GM19023 (cell line): ENCODE measurements at regions not wholly inside any gene's neighbourhood (a gene's known extent, or its start where the extent isn't known, plus 50 kb on each side); places are given as distances from the start of the nearest gene placed in this dataset.
A peak's percentile ranks its signal among the peaks of the same experiment; 100 is the strongest.
"Not testable (repeated sequence)": the region's sequence is repeated elsewhere in the genome, so short reads cannot be mapped to it uniquely, and the experiment has no call there.

Experiments used
- ATAC-seq: cut with Tn5 transposase; IDR thresholded peaks from one replicate; pipeline ENCODE4 v1.9.1; 2021; ENCODE audit warnings: mild to moderate bottlenecking, moderate library complexity; ENCODE audit not compliant: unreplicated experiment

DNA sequence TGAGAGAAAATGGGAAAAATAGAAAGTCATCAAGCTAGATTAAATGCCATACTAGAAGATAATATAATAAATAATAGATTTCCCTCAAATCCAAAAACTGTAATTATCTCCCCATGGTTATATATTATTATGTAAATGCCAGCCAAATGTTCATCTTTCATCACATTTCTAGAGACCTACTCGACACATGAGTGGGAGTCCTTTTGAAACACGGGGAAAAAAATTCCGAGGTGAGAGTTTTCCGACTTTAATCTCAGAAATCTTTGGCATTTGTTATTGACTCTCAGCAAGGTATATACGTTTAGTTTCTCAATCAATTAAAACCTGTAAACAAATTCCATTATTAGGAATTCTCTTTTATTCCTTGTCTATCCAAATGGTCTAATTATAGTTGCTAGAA lies 465.4 kb upstream of the SMIM31 start:
- no peak for ATAC-seq

DNA sequence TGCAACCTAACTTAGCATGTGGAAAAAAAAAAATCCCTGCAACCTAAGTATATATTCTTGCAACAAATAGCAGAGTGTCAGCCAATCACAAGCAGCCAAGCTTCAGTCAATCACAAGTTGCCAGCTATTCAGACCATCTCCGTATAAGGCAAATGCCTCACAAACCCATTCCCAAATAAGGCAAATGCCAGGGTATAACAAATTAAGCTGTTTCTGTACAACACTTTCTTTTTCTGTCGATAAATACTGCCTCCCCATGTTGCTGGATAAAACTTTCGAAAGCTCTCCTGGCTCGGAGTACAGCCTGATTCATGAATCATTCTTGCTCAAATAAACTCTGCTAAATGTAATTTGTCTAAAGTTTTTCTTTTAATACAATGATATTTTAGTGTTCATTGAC lies 460.7 kb upstream of the SMIM31 start:
- ATAC-seq, result no peak

DNA sequence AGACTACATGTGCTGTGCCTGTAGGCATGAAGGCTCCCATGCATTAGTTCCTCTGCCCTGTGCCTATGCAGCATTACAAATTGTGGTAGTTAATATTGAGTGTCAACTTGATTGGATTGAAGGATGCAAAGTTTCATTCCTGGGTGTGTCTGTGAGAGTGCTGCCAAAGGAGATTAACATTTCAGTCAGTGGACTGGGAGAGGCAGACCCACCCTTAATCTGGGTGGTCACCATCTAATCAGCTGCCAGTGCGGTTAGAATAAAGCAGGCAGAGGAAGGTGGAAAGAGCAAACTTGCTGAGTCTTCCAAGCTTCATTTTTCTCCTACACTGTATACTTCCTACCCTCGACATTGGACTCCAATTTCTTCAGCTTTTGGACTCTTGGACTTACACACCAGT lies 460.2 kb upstream of the SMIM31 start:
- no peak for ATAC-seq

DNA sequence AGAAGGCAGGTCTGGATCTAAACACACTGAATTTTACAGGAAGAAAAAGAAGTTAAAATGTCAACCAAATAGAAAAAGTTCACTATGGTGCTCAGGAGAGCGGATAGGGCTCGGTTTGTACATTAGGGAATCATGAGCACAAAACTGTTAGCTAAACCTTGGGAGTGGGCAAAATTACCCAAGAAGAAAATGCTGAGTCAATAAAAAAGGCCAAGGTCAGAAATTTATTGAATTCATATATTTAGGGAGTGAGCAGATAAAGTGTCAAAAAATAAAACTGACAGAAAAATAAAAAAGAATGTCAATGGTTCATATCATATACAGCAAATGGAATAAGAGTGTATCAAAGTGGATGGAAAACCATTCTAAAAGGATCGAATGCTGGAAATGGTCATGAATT lies 452.5 kb upstream of the SMIM31 start:
- no peak for ATAC-seq

DNA sequence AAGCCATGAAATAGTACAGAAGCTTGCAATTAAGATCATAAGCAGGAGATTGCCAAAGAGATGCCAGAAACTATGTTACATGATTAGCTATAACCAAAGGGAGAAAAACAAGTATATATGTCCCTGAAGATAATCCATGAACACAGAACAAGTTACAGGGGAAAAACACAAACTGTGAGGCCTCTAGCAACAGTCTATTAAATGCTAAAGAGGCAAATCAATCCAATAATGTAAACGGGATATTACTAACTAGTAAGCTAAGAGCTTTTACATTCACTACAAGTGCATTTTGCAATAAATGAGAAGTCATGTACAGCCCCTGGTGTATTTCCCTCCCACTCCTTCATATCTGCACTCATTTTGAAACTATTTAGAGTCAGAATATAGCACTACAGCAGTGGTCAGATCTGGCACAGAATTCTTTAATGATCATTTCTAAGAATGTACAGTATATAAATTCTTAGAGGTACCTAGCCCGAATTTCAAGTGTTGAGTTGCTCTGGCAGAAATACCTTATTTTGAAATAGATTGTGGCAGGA lies 449.8 kb upstream of the SMIM31 start:
- peak; percentile 83 for ATAC-seq

DNA sequence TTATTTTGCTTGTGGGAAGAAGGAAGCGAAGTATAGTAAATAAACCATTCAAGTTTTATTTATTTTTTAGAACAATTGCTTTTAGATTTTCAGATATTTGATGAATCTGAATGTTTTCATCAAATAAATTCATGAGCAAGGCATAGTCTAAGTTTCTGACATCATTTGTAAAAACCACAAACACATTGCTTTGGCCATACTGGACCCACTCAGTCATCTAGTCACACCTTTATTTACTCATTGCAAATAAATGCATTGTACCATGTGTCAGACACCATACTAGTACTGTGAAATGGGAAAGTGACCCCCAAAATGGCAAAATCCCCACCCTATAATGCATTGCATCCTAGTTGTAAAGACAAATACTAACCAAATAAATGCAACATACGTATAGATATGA lies 449.1 kb upstream of the SMIM31 start:
- no peak for ATAC-seq

DNA sequence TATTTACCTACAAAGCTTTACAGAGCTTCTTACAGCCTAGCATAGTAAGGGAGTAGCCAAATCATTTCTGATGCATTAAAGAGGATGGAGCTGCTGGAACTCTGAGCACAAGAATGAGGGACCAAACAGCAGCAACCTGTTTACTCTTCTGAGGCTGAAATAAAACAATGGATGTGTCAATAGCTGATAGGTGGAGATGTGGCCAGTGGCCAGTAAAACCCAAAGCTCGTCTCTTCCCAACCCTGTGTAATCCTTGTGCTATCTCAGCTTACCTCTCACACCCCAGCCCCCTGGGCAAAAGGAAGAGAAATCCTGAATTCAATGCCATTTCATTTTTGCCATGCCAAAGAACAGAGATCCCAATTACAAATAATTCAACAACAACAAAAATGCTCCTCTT lies 446.7 kb upstream of the SMIM31 start:
- ATAC-seq, result no peak

DNA sequence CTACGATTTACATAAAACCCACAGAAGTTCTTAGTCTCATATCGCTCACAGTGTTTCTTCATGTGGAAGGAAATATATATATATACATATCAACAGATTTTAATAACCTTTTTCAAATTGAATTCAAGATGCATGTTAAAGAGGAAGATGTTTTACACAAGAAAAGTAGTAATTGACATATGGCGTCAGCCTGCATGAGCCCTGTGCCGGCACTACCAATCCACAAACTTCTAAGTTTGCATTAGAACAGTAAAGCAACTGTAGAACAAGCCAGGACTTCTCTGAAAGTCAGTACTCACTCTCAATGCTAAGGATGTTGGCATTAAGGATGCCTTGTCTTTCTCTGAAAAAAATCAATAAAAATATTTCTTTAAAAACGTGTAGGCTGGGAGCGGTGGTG lies 441.3 kb upstream of the SMIM31 start:
- no peak for ATAC-seq

DNA sequence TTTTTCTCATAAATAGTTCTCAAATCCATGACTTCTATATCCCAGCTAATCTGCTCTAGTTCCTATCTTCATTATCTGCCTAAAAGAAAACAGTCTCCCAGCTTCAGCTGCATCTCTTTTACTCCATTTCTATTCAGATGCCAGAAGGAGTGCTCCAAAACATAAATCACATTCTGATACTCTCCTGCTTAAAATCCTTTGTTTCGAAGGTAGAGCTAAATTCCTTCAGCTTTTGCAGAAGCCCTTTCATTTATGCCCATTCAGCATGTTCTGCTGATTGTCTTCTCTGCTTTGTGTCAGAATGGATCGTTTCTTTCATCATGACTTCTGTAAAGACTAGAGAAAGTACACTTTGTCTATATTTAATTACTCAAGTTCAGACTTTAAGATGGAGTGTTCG lies 440.1 kb upstream of the SMIM31 start:
- ATAC-seq, result no peak

DNA sequence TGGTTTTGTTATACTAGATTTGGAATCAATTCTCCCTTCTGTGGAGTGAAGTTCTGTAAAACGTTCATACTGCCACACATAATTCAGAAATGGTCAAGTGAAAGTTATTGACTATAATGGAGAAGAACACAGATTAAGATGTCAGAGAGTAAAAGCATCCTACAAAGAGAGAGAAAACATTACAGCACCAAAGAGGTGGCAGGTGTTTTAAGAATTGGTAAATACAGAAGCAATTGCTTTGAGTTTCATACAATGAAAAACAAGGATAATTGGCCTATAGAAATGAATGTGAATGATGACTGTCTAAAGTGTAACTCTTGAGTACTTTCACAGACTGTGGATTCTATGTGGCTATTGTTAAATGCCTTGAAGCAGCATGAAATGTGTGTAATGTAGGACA lies 435.6 kb upstream of the SMIM31 start:
- ATAC-seq, result no peak

DNA sequence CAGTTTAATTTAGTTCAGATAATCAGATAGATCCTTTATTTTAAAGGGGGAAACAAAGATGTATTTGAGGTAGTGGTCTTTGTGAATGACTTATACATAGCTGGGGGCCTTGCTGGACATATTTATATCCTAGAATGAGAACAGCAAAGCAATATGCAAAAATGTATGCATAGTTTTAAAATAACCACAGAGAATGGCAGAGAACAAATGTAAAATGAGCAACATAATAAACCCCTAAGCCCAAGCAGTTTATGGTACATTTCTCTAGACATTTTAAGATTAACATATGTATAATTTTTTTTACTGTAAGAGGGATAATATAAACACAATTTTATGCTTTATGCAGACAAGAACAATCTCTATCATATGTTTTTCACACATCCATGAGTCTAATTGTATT lies 434.2 kb upstream of the SMIM31 start:
- ATAC-seq, result no peak

DNA sequence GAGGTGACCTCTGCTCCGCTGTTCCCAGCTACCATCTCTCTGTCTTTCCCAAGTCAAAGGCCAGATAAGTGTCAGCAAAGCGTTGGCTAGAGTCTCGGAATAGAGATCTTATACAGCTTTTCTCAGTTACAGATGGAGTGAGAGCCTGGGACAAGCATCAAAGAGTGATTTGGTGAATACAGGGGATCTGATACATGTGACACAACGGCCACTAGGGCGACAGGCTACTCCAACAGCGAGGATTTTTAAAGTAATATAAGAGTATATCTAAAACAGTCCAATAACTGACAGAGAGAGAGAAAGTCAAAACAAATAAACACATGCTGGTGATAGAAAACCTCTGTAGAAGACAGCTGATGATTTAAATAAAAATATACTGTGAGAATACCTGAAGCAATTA lies 433.1 kb upstream of the SMIM31 start:
- ATAC-seq, result no peak

DNA sequence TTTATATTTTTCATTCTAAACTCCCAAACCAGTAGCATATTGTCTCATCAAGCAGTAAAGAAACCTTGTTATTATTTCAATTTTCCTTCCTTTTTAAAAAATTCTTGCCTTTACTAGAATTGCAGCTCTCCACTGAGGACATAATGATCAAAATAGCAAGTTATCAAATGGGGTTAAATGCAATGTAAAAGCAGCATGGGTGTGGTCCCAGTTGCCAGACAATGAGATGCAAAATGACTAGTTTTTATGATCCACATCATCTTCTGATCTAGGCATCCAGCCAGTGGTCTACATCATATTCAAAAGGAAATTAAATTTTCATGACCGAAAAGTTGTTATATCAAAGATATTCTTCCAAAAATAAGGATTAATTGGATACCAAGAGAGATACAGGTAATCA lies 427.9 kb upstream of the SMIM31 start:
- no peak for ATAC-seq

DNA sequence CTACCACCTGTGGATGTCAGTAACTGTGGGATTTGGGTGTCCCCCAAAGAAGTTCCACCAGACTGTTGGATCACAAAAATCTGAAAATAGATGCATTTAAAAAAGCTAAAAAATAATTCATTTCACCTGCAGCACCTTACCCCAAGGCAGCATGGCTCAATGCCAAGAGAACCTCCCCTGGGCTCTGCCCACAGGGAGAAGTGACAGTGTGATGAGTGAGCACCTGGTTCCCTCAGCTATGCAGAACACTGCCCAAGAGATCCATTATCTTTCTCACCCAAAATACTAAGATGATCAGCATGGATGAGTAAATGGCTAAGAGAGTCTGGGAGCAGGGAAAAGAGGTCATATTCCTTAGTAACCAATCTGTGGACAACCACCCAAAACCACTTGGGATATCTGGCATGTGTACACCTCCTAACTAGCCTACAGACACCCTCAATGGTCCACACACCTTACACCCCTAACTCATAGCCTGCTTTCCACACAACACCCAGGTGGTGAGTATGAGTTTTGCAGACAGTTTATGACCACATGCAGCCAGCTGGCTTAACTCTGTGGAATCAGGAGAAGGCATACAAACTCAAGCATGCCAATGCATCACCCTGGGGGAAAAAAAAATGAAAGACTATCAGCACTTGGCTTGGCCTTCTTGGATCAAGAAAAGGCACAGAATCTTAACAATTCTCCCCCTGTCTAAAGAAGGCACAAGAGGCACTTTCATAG lies 416.5 kb upstream of the SMIM31 start:
- no peak for ATAC-seq

DNA sequence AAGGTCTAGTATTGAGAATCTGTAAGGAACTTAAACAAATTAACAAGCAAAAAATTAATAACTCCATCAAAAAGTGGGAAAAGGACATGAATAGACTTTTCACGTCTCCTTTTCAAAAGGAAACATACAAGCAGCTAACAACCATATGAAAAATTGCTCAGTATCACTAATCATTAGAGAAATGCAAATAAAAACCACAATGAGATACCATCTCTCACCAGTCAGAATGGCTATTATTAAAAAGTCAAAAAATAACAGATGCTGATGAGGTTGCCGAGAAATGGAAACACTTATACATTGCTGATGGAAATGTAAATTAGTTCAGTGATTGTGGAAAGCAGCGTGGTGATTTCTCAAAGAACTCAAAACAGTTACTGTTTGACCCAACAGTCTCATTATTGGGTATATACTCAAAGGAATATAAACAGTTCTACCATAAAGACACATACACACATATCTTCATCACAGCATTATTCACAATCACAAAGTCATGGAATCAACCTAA lies 410.4 kb upstream of the SMIM31 start:
- no peak for ATAC-seq

DNA sequence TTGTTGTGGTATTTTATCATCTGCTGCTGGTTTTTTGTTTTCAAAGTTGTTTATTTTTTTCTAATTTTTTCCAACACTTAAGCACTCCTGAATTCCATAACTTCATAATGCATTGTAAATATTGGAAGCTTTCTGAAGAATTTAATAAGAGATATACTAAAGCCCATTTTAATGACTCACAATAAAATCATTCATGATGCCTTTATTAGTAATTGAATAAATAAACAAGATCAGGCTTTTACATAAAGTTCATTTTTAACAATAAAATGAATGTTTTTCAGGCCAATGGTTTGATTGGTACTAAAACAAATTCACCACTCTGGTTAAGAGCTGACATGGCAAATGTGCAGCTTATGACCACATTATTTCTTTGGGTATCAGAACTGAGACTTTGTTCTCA lies 408.2 kb upstream of the SMIM31 start:
- ATAC-seq, result no peak

DNA sequence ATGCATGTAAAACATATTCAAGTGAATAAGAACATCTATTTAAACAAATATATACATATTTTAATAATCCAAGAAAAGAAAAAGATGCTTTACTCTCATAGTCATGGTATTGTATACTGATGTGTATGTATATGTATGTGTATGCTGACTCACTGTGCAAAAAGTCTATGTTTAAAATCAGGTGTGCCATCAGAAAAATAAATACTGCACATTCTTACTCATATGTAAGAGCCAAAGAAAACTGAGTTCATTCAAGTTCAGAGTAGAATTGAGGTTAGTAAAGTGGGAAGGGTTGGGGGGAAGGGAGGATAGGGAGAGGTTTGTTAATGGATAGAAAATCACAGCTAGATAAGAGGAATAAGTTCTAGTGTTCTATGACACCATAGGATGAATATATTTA lies 403.9 kb upstream of the SMIM31 start:
- no peak for ATAC-seq

DNA sequence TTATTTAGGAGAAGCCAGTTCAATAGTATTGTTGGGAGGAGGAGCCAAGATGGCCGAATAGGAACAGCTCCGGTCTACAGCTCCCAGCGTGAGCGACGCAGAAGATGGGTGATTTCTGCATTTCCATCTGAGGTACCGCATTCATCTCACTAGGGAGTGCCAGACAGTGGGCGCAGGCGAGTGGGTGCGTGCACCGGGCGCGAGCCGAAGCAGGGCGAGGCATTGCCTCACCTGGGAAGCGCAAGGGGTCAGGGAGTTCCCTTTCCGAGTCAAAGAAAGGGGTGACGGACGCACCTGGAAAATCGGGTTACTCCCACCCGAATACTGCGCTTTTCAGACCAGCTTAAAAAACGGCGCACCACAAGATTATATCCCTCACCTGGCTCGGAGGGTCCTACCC lies 403.2 kb upstream of the SMIM31 start:
- ATAC-seq, result not testable (repeated sequence)

DNA sequence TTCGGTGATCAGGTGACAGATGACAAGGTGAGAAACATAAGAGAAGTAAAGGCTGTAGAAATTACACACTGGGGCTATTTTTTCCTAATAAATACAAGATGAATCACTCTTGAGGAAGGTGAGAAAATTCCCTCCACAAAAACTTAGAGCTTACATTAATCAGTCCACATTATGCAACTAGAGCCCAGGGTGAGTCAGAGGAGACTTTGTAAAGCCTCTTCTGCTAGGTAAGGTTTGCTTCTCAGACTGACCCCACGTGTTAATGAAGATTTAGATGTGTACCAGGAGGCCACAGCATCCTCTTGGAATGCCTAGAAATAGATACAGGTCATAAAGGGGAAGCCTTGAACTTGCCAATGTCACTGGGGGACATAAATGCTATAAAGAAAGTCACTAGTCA lies 396.0 kb upstream of the SMIM31 start:
- ATAC-seq, result no peak

DNA sequence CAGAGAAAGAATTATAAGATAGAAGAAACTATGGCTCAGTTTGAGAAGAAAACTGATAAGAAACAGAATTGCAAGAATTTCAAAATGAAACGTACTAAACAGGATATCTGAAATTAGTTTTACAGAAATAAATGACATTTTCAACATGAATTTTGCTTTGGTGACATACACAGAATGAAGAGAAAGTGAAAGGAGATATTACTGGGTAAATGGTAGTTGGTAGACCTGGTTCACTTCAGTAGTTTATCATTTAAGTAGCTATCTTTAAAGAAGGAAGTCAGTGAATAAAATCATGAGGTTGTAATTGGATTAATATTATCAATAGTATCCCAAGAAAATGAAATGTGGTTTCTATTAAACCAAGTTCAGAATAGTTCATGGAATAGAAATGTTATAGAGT lies 395.5 kb upstream of the SMIM31 start:
- ATAC-seq, result no peak

DNA sequence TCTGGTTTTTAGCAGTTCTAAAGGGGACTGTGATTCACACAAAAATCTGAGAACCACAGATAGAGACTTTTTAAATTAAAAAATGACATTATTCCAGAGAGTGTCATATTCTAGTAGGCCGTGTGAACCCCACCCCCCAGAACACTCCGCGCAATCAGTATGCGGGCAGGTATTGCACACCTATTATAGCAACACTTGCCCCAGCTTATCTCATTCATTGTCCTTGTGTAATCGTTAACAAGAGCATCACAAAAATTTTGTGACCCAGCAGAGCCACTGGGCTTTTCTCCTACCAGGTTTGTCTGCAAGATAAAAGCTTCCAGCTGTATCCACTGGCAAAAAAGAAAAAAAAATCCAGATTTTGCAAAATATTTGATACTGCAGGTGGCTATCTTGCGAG lies 394.1 kb upstream of the SMIM31 start:
- no peak for ATAC-seq

DNA sequence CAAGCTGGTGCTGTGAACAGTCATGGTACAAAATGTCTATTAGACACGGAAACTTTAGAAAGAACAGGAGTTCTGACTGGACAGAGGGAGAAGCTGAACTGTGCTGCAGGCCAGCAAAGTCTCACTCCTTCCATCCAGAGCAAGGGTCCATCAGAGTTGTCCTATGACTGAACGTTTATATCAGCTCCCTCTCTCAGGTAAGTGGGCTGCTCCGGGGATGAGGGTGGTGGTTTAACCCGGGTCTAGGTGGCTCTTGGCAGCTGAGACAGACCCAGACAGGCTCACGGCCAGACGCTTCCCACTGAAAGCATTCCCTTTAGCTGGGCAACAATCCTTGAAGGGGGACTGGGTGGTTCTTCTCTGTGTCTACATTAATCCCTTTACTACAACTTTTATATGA lies 385.0 kb upstream of the SMIM31 start:
- no peak for ATAC-seq

DNA sequence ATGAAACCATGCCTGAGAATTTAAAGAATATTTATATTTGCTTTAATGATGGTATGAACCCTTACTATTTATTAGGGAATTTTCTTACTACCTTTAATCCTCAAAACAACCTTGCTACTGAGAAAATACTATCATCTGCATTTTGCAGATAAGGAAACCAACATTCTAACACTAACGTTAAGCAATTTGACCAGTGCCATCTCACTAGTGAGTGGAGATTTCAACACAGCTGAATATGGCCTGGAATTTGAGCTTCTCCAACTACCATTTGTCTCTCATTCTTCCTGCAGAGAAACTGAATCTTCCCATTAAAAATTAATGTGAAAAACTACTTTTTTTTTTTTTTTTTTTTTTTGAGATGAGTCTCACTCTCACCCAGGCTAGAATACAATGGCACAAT lies 380.9 kb upstream of the SMIM31 start:
- no peak for ATAC-seq
